ENCODE measurements at regions not wholly inside any gene's neighbourhood (a gene's known extent, or its start where the extent isn't known, plus 50 kb on each side); places are given as distances from the start of the nearest gene placed in this dataset.
"Not testable (repeated sequence)": the region's sequence is repeated elsewhere in the genome, so short reads cannot be mapped to it uniquely, and the experiment has no call there.

GRCh38 chr20:60100780-60101179 lies 142.6 kb downstream of the CDH26 start:
- ChIA-PET CTCF (no interaction called here), POLR2A (no interaction called here)
- Histone ChIP-seq H3K36me3 (ENCODE audit: insufficient read depth, low read length) (no peaks in the 10 kb centered on the region), H3K27ac (ENCODE audit: low read depth, low read length) (no peak overlapping the region), H3K4me3 (ENCODE audit: low read length) (no peak overlapping the region), H3K9me3 (ENCODE audit: low read length) (no peaks in the 10 kb centered on the region), H3K27me3 (ENCODE audit: insufficient read depth, low read length, poor library complexity, severe bottlenecking) (no peaks in the 10 kb centered on the region), H3K4me1 (ENCODE audit: insufficient read depth, low read length) (no peaks in the 10 kb centered on the region)
- Mint-ChIP-seq H3K4me1 (peaks cover 10 to 13% (median 11%) of the 10 kb centered on the region in 3 donors), H3K27ac (peak overlapping the region in 4 of 8 donors; percentile 31 to 72 (median 41)), H3K4me3 (peak overlapping the region in 3 of 7 donors; percentile 15 to 32 (median 20)), H3K36me3 (peaks cover 0 to 6% (median 0%) of the 10 kb centered on the region in 3 donors), H3K27me3 (peaks cover 3 to 4% of the 10 kb centered on the region in 2 donors), H3K9me3 (no peaks in the 10 kb centered on the region)
- no peak for DNase-seq

- no peaks in the 10 kb centered on the region for H3K27me3 ChIP-seq (ENCODE audit: insufficient read depth, low read length, poor library complexity, severe bottlenecking)
- peaks cover 3 to 4% of the 10 kb centered on the region in 2 donors for H3K27me3 Mint-ChIP-seq
- DNase-seq, result no peak
- peaks cover 10 to 13% (median 11%) of the 10 kb centered on the region in 3 donors for H3K4me1 Mint-ChIP-seq
- H3K36me3 Mint-ChIP-seq, result peaks cover 0 to 6% (median 0%) of the 10 kb centered on the region in 3 donors
- peak overlapping the region in 1 of 7 donors; percentile 29 for H3K4me3 Mint-ChIP-seq
- no peaks in the 10 kb centered on the region for H3K9me3 Mint-ChIP-seq
- peak overlapping the region in 5 of 8 donors; percentile 31 to 72 (median 39) for H3K27ac Mint-ChIP-seq
- no peaks in the 10 kb centered on the region for H3K4me1 ChIP-seq (ENCODE audit: insufficient read depth, low read length)
- no peak overlapping the region for H3K4me3 ChIP-seq (ENCODE audit: low read length)
- H3K9me3 ChIP-seq (ENCODE audit: low read length), result no peaks in the 10 kb centered on the region
- POLR2A ChIA-PET, result no interaction called here
- H3K36me3 ChIP-seq (ENCODE audit: insufficient read depth, low read length), result no peaks in the 10 kb centered on the region
- no peak overlapping the region for H3K27ac ChIP-seq (ENCODE audit: low read depth, low read length)
- CTCF ChIA-PET, result no interaction called here
Observed at GRCh38 chr20:60101201-60101890, 143.1 kb downstream of the CDH26 start.

DNA sequence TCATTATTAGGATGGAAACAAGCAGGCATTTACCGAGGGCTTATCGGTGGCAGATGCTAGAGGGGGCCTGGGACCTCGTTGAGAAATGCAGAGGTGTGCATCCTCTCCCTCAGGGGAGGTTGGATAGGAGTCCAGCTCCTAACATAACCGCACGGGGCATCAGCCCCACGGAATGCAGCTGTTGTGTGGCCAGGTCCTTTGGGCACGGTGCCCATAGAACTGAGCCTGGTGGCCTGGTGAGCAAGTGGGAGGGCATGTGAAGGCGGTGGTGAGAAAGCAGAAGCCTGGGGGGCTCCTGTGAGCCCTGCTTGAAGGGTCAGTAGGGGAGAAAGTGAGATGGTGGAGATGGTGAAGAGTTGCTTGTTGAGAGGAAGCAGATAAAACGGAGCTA lies 143.7 kb downstream of the CDH26 start:
- no peaks in the 10 kb centered on the region for H3K4me1 ChIP-seq (ENCODE audit: insufficient read depth, low read length)
- H3K4me3 ChIP-seq (ENCODE audit: low read length), result no peak overlapping the region
- peak overlapping the region in 4 of 8 donors; percentile 39 to 85 (median 41) for H3K27ac Mint-ChIP-seq
- H3K36me3 ChIP-seq (ENCODE audit: insufficient read depth, low read length), result no peaks in the 10 kb centered on the region
- H3K4me1 Mint-ChIP-seq, result peaks cover 10 to 13% (median 11%) of the 10 kb centered on the region in 3 donors
- peaks cover 0 to 6% (median 0%) of the 10 kb centered on the region in 3 donors for H3K36me3 Mint-ChIP-seq
- no peak overlapping the region for H3K27ac ChIP-seq (ENCODE audit: low read depth, low read length)
- H3K9me3 Mint-ChIP-seq, result no peaks in the 10 kb centered on the region
- POLR2A ChIA-PET, result no interaction called here
- H3K9me3 ChIP-seq (ENCODE audit: low read length), result no peaks in the 10 kb centered on the region
- peaks cover under 1 to 3% of the 10 kb centered on the region in 2 donors for H3K27me3 Mint-ChIP-seq
- DNase-seq, result no peak
- H3K4me3 Mint-ChIP-seq, result no peak overlapping the region
- CTCF ChIA-PET, result no interaction called here
- H3K27me3 ChIP-seq (ENCODE audit: insufficient read depth, low read length, poor library complexity, severe bottlenecking), result no peaks in the 10 kb centered on the region

GRCh38 chr20:60102665-60103210 lies 144.5 kb downstream of the CDH26 start:
- Histone ChIP-seq H3K36me3 (ENCODE audit: insufficient read depth, low read length) (no peaks in the 10 kb centered on the region), H3K4me1 (ENCODE audit: insufficient read depth, low read length) (no peaks in the 10 kb centered on the region), H3K27ac (ENCODE audit: low read depth, low read length) (no peak overlapping the region), H3K4me3 (ENCODE audit: low read length) (no peak overlapping the region), H3K9me3 (ENCODE audit: low read length) (no peaks in the 10 kb centered on the region), H3K27me3 (ENCODE audit: insufficient read depth, low read length, poor library complexity, severe bottlenecking) (no peaks in the 10 kb centered on the region)
- Mint-ChIP-seq H3K4me3 (no peak overlapping the region), H3K27ac (no peak overlapping the region), H3K9me3 (no peaks in the 10 kb centered on the region), H3K36me3 (peaks cover 0 to 6% (median 0%) of the 10 kb centered on the region in 3 donors), H3K27me3 (peaks cover 0 to 5% of the 10 kb centered on the region in 2 donors), H3K4me1 (peaks cover 10 to 12% (median 11%) of the 10 kb centered on the region in 3 donors)
- DNase-seq, result no peak
- ChIA-PET CTCF (no interaction called here), POLR2A (no interaction called here)

GRCh38 chr20:60104993-60105803 lies 147.0 kb downstream of the CDH26 start:
- ChIA-PET CTCF (no interaction called here), POLR2A (no interaction called here)
- no peak overlapping the region for H3K4me3 ChIP-seq (ENCODE audit: low read length)
- no peak overlapping the region for H3K4me3 Mint-ChIP-seq
- peaks cover 0 to 5% of the 10 kb centered on the region in 2 donors for H3K27me3 Mint-ChIP-seq
- no peaks in the 10 kb centered on the region for H3K9me3 Mint-ChIP-seq
- no peaks in the 10 kb centered on the region for H3K36me3 ChIP-seq (ENCODE audit: insufficient read depth, low read length)
- no peaks in the 10 kb centered on the region for H3K27me3 ChIP-seq (ENCODE audit: insufficient read depth, low read length, poor library complexity, severe bottlenecking)
- H3K4me1 ChIP-seq (ENCODE audit: insufficient read depth, low read length), result no peaks in the 10 kb centered on the region
- peak overlapping the region in 1 of 8 donors; percentile 61 for H3K27ac Mint-ChIP-seq
- H3K4me1 Mint-ChIP-seq, result peaks cover 10 to 11% (median 10%) of the 10 kb centered on the region in 3 donors
- H3K9me3 ChIP-seq (ENCODE audit: low read length), result no peaks in the 10 kb centered on the region
- no peak for DNase-seq
- no peaks in the 10 kb centered on the region for H3K36me3 Mint-ChIP-seq
- H3K27ac ChIP-seq (ENCODE audit: low read depth, low read length), result no peak overlapping the region

DNA sequence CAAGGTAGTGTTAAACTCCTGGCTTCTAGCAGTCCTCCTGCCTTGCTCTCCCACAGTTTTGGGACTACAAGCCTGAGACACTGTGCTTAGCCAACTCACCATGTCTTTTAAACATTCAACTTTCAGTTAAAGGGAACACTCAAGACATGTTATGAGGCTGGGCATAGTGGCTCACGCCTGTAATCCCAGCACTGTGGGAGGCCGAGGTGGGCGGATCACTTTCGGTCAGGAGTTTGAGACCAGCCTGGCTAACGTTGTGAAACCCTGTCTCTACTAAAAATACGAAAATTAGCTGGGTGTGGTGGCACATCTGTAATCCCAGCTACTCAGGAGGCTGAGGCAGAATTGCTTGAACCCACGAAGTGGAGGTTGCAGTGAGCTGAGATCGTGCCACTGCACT lies 148.0 kb downstream of the CDH26 start:
- H3K27ac ChIP-seq (ENCODE audit: low read depth, low read length); H3K36me3 ChIP-seq (ENCODE audit: insufficient read depth, low read length); DNase-seq; POLR2A ChIA-PET; H3K36me3 Mint-ChIP-seq; CTCF ChIA-PET; H3K9me3 Mint-ChIP-seq; H3K9me3 ChIP-seq (ENCODE audit: low read length); H3K4me3 ChIP-seq (ENCODE audit: low read length); H3K4me3 Mint-ChIP-seq; H3K4me1 Mint-ChIP-seq; H3K27me3 Mint-ChIP-seq; H3K4me1 ChIP-seq (ENCODE audit: insufficient read depth, low read length); H3K27me3 ChIP-seq (ENCODE audit: insufficient read depth, low read length, poor library complexity, severe bottlenecking); H3K27ac Mint-ChIP-seq: not testable (repeated sequence)

- Mint-ChIP-seq H3K27me3 (peaks cover 4 to 8% of the 10 kb centered on the region in 2 donors), H3K36me3 (no peaks in the 10 kb centered on the region), H3K4me1 (no peaks in the 10 kb centered on the region), H3K4me3 (no peak overlapping the region), H3K27ac (peak overlapping the region in 2 of 8 donors; percentile 2 to 44), H3K9me3 (no peaks in the 10 kb centered on the region)
- H3K4me1 ChIP-seq (ENCODE audit: insufficient read depth, low read length), result no peaks in the 10 kb centered on the region
- ChIA-PET CTCF (interaction anchor here (1.4 kb wide), 1 partner anchor 14 kb away, joined by 4 read pairs; no protein-coding TSS in a partner anchor), POLR2A (no interaction called here)
- H3K9me3 ChIP-seq (ENCODE audit: low read length), result no peaks in the 10 kb centered on the region
- H3K36me3 ChIP-seq (ENCODE audit: insufficient read depth, low read length), result no peaks in the 10 kb centered on the region
- H3K27ac ChIP-seq (ENCODE audit: low read depth, low read length), result no peak overlapping the region
- no peak for DNase-seq
- no peak overlapping the region for H3K4me3 ChIP-seq (ENCODE audit: low read length)
- no peaks in the 10 kb centered on the region for H3K27me3 ChIP-seq (ENCODE audit: insufficient read depth, low read length, poor library complexity, severe bottlenecking)
Observed at GRCh38 chr20:60107621-60108390, 149.6 kb downstream of the CDH26 start.
